CD4-positive, alpha-beta T cell (primary cell): ENCODE measurements at regions not wholly inside any gene's neighbourhood (a gene's known extent, or its start where the extent isn't known, plus 50 kb on each side); places are given as distances from the start of the nearest gene placed in this dataset.

Experiments
- ATAC-seq: fragments of 200-7000 bp; cut with Tn5 transposase; one replicate; pipeline ENCODE4 v1.10.0; 2022; ENCODE audit warnings: mild to moderate bottlenecking; ENCODE audit not compliant: poor library complexity
- CTCF ChIA-PET: fragments of 350-600 bp; sonication (Branson Sonifier 250); formaldehyde crosslinking; loops from one replicate; lab custom pipeline; 2021; ENCODE audit warnings: antibody characterized with exemption, inconsistent platforms; lab: Charles Lee
- POLR2A ChIA-PET: fragments of 350-600 bp; sonication (Branson Sonifier 250); formaldehyde crosslinking; loops from one replicate; lab custom pipeline; 2021; ENCODE audit warnings: antibody characterized with exemption, inconsistent platforms; lab: Charles Lee
- DNase-seq, 14 experiments: peaks; one replicate each; pipeline ENCODE4 v3.0.0-alpha.2; 2013 to 2020; ENCODE audit warnings: mixed read lengths in 2 of 14
- H3K27ac ChIP-seq, 2 donors: one replicate each; pipeline versions ENCODE4 v1.5.1 to v1.7.0; 2013; ENCODE audit warnings: low read length in 2 of 2, low read depth in 1 of 2, mild to moderate bottlenecking in 1 of 2
- H3K27me3 ChIP-seq, 2 experiments: 1 replicate in 1 of 2; 2 replicates in 1 of 2; pipeline versions ENCODE4 v1.6.1 to v1.7.0; 2013; ENCODE audit warnings: low read length in 2 of 2, control low read depth in 1 of 2, mild to moderate bottlenecking in 1 of 2, moderate library complexity in 1 of 2; ENCODE audit not compliant: insufficient read depth in 2 of 2, control insufficient read depth in 1 of 2
- H3K36me3 ChIP-seq: one replicate; pipeline ENCODE4 v1.6.1; 2013; ENCODE audit warnings: low read length, control low read depth; ENCODE audit not compliant: insufficient read depth
- H3K4me1 ChIP-seq: one replicate; pipeline ENCODE4 v1.6.1; 2013; ENCODE audit warnings: low read length, control low read depth; ENCODE audit not compliant: insufficient read depth
- H3K4me3 ChIP-seq: one replicate; pipeline ENCODE4 v1.5.1; 2013; ENCODE audit warnings: mild to moderate bottlenecking, low read length, moderate library complexity
- H3K9me3 ChIP-seq, 2 experiments: 1 replicate in 1 of 2; 2 replicates in 1 of 2; pipeline versions ENCODE4 v1.6.1 to v1.7.0; 2013; ENCODE audit warnings: low read length in 2 of 2, mild to moderate bottlenecking in 2 of 2, control low read depth in 1 of 2, moderate library complexity in 1 of 2; ENCODE audit not compliant: control insufficient read depth in 1 of 2, insufficient read depth in 1 of 2
- H3K27ac Mint-ChIP-seq: one replicate; pipeline ENCODE4 v1.8.0; 2020; ENCODE audit warnings: mixed read lengths
- H3K27me3 Mint-ChIP-seq: one replicate; pipeline ENCODE4 v1.8.0; 2021; ENCODE audit warnings: mixed read lengths
- H3K36me3 Mint-ChIP-seq: one replicate; pipeline ENCODE4 v1.8.0; 2021; ENCODE audit warnings: low read depth, mixed read lengths
- H3K4me1 Mint-ChIP-seq: one replicate; pipeline ENCODE4 v1.8.0; 2021; ENCODE audit warnings: low read depth, mixed read lengths
- H3K4me3 Mint-ChIP-seq: one replicate; pipeline ENCODE4 v1.8.0; 2020; ENCODE audit warnings: mild to moderate bottlenecking, mixed read lengths
- H3K9me3 Mint-ChIP-seq: one replicate; pipeline ENCODE4 v1.8.0; 2020; ENCODE audit warnings: mixed read lengths
- intact Hi-C, 2 experiments: fragments of 100-400 bp; cut with DNase I in 1 of 2; cut with micrococcal nuclease in 1 of 2; formaldehyde crosslinking; loops; one replicate each; pipeline versions ENCODE4 v1.15.1 to v1.9.0; 2023 to 2025; cut with DNase I, micrococcal nuclease
- TF ChIP-seq, protein P1 (sequence below): fragments of 200-600 bp; IDR thresholded peaks from one replicate; pipeline ENCODE4 v1.8.0; 2022; ENCODE audit warnings: antibody characterized with exemption, mild to moderate bottlenecking

DNA sequence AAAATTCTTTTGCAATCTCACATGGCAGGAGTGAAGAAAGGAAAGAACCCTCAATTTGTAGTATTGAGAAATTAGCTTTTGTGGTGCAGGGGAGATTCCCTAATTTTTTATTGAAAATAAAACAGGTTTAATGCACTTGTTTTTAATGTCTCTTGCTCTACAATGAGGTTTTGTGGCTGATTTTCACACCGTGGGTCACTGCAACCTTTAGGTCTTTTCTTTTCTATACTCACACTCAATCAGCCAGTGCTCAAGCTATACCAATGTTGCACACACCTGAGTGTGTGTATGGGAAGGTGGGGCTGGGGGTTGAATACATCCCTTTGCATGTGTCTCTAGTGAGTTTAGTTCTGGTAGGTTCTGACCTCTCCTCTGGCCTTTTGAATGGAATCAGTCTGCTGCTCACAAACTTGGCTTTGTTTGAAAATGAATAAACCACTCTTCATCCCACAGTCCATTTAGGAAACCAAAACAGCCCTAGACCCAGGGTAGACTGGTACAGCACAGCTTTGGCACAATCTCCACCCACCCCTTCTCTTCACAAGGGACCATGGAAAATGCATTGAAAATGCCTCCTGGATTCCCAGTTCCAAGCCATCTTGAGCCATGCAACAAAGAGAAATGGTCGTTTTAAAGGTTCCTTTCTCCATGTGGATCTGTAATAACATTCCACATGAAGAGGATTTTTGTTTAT, 411.5 kb downstream of the SFMBT2 start:
- Mint-ChIP-seq H3K36me3 (no peaks in the 10 kb centered on the region), H3K4me3 (no peak overlapping the region), H3K27ac (no peak overlapping the region), H3K9me3 (no peaks in the 10 kb centered on the region), H3K27me3 (peaks cover 7% of the 10 kb centered on the region), H3K4me1 (no peaks in the 10 kb centered on the region)
- ChIA-PET CTCF (no interaction called here), POLR2A (no interaction called here)
- peak in 1 of 14 experiments; percentile 15 for DNase-seq
- H3K36me3 ChIP-seq = no peaks in the 10 kb centered on the region
- H3K27me3 ChIP-seq = no peaks in the 10 kb centered on the region
- no peak overlapping the region for H3K4me3 ChIP-seq
- ATAC-seq = no peak
- intact Hi-C loops = no loop called here
- no peaks in the 10 kb centered on the region for H3K9me3 ChIP-seq
- TF ChIP-seq, protein P1, sequence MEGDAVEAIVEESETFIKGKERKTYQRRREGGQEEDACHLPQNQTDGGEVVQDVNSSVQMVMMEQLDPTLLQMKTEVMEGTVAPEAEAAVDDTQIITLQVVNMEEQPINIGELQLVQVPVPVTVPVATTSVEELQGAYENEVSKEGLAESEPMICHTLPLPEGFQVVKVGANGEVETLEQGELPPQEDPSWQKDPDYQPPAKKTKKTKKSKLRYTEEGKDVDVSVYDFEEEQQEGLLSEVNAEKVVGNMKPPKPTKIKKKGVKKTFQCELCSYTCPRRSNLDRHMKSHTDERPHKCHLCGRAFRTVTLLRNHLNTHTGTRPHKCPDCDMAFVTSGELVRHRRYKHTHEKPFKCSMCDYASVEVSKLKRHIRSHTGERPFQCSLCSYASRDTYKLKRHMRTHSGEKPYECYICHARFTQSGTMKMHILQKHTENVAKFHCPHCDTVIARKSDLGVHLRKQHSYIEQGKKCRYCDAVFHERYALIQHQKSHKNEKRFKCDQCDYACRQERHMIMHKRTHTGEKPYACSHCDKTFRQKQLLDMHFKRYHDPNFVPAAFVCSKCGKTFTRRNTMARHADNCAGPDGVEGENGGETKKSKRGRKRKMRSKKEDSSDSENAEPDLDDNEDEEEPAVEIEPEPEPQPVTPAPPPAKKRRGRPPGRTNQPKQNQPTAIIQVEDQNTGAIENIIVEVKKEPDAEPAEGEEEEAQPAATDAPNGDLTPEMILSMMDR = no peak
- H3K4me1 ChIP-seq = peaks cover 4% of the 10 kb centered on the region
- no peak overlapping the region for H3K27ac ChIP-seq

DNA sequence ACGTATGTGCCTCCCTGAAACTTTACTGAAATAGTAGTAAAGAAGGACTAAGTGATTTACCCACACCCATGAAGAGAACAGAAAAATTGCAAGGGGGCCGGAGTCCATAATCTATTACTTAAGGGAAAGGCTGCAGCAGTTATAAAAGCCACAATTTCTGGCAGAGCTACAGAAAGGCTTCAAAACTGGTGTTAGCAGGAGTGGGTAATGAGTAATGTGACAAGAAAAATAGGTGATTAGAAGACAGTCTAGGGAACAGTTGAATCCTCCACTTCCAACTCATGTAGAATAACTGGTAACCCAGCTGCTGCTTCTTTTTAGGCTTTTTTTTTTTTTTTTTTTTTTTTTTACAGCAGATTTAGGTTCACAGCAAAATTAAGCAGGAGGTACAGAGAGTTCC, 413.3 kb downstream of the SFMBT2 start:
- no peak overlapping the region for H3K27ac ChIP-seq
- TF ChIP-seq, protein P1 = no peak
- Mint-ChIP-seq H3K4me3 (no peak overlapping the region), H3K27me3 (peaks cover 11% of the 10 kb centered on the region), H3K27ac (no peak overlapping the region), H3K4me1 (no peaks in the 10 kb centered on the region), H3K36me3 (no peaks in the 10 kb centered on the region), H3K9me3 (no peaks in the 10 kb centered on the region)
- intact Hi-C loops = no loop called here
- no peak for ATAC-seq
- H3K4me3 ChIP-seq = no peak overlapping the region
- DNase-seq = no peak
- H3K27me3 ChIP-seq = no peaks in the 10 kb centered on the region
- no peaks in the 10 kb centered on the region for H3K36me3 ChIP-seq
- no peaks in the 10 kb centered on the region for H3K4me1 ChIP-seq
- ChIA-PET CTCF (no interaction called here), POLR2A (no interaction called here)
- H3K9me3 ChIP-seq = no peaks in the 10 kb centered on the region

DNA sequence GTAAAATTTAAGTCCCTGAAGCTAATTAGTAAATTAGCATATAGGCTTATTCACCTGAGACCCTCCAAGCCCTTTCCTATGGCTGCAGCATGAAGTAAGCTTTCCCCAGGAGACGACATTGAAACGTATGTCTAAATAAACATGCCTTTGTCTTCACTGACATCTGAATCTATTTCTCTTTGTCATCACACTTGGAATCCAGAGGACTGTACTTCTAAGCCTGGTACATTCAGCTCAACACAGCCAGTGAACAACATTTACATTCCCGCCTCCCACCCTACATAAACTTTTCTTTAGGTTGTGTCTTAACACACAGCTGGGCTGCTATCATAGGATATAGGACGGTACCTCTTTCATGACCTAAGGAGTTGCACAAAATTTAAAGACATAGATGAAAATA, 414.4 kb downstream of the SFMBT2 start:
- Mint-ChIP-seq H3K4me3 (no peak overlapping the region), H3K27ac (no peak overlapping the region), H3K27me3 (peaks cover 11% of the 10 kb centered on the region), H3K4me1 (no peaks in the 10 kb centered on the region), H3K9me3 (no peaks in the 10 kb centered on the region), H3K36me3 (no peaks in the 10 kb centered on the region)
- Histone ChIP-seq H3K36me3 (no peaks in the 10 kb centered on the region), H3K4me3 (no peak overlapping the region), H3K27me3 (no peaks in the 10 kb centered on the region), H3K9me3 (no peaks in the 10 kb centered on the region), H3K4me1 (no peaks in the 10 kb centered on the region), H3K27ac (no peak overlapping the region)
- ATAC-seq = no peak
- intact Hi-C loops = no loop called here
- no peak for DNase-seq
- ChIA-PET POLR2A (no interaction called here), CTCF (interaction anchor here (0.7 kb wide), 1 partner anchor 21 kb away, joined by 3 read pairs; no protein-coding TSS in a partner anchor)
- TF ChIP-seq, protein P1 = no peak
